GM12892 (cell line): ENCODE measurements at regions not wholly inside any gene's neighbourhood (a gene's known extent, or its start where the extent isn't known, plus 50 kb on each side); places are given as distances from the start of the nearest gene placed in this dataset.

ENCODE experiments used
- POLR2A ChIP-seq: IDR thresholded peaks from 2 replicates; pipeline ENCODE4 v1.6.1; 2011; ENCODE audit warnings: low read depth, low read length, control low read depth
- POLR2AphosphoS5 ChIP-seq: IDR thresholded peaks from 2 replicates; pipeline ENCODE4 v1.6.1; 2011; ENCODE audit warnings: low read depth, low read length, control low read depth
- TAF1 ChIP-seq: IDR thresholded peaks from 2 replicates; pipeline ENCODE4 v1.6.1; 2011; ENCODE audit warnings: low read depth, mild to moderate bottlenecking, control low read depth, low read length, borderline replicate concordance

- no peak for TF ChIP-seq POLR2A
- no peak for TF ChIP-seq POLR2AphosphoS5
- no peak for TF ChIP-seq TAF1
Observed at GRCh38 chr12:43154498-43155045, 397.4 kb downstream of the ADAMTS20 start.
